Fibroblast of lung (primary cell): ENCODE measurements at regions not wholly inside any gene's neighbourhood (a gene's known extent, or its start where the extent isn't known, plus 50 kb on each side); places are given as distances from the start of the nearest gene placed in this dataset.

Experiments
- DNase-seq, 2 donors: peaks; one replicate each; pipeline versions ENCODE4 v3.0.0 to v3.0.0-alpha.2; 2010; ENCODE audit warnings: low read depth in 2 of 2
- H2AFZ ChIP-seq: 2 replicates; pipeline ENCODE4 v1.5.1; 2012; ENCODE audit warnings: low read length, control low read depth, inconsistent platforms
- H3K27ac ChIP-seq: 2 replicates; pipeline ENCODE4 v1.5.1; 2011; ENCODE audit warnings: low read length, control low read depth; ENCODE audit not compliant: insufficient read depth
- H3K27me3 ChIP-seq: 2 replicates; pipeline ENCODE4 v1.5.1; 2011; ENCODE audit warnings: mild to moderate bottlenecking, low read length; ENCODE audit not compliant: control insufficient read depth, insufficient read depth
- H3K36me3 ChIP-seq: 2 replicates; pipeline ENCODE4 v1.5.1; 2011; ENCODE audit warnings: low read length; ENCODE audit not compliant: control insufficient read depth, insufficient read depth
- H3K4me1 ChIP-seq: 2 replicates; pipeline ENCODE4 v1.5.1; 2011; ENCODE audit warnings: low read length; ENCODE audit not compliant: control insufficient read depth, insufficient read depth; ENCODE audit errors: extremely low read depth
- H3K4me2 ChIP-seq: 2 replicates; pipeline ENCODE4 v1.5.1; 2011; ENCODE audit warnings: low read length, control low read depth; ENCODE audit not compliant: insufficient read depth; ENCODE audit errors: extremely low read depth
- H3K4me3 ChIP-seq, 4 experiments: fragments of 200-600 bp in 1 of 4; sonication (generic) in 1 of 4; replicated peaks in 1 of 4; 2 replicates each; pipeline ENCODE4 v1.5.1; 2011 to 2016; ENCODE audit warnings: low read length in 4 of 4, low read depth in 3 of 4, mild to moderate bottlenecking in 3 of 4, control low read depth in 2 of 4, inconsistent platforms in 1 of 4, mixed read lengths in 1 of 4; ENCODE audit not compliant: insufficient read depth in 1 of 4; ENCODE audit errors: control extremely low read depth in 1 of 4
- H3K79me2 ChIP-seq: 2 replicates; pipeline ENCODE4 v1.5.1; 2012; ENCODE audit warnings: mild to moderate bottlenecking, low read length, inconsistent platforms; ENCODE audit not compliant: control insufficient read depth, insufficient read depth
- H3K9ac ChIP-seq: 2 replicates; pipeline ENCODE4 v1.5.1; 2011; ENCODE audit warnings: mild to moderate bottlenecking, low read length, control low read depth; ENCODE audit not compliant: insufficient read depth
- H3K9me3 ChIP-seq: 2 replicates; pipeline ENCODE4 v1.5.1; 2012; ENCODE audit warnings: low read depth, low read length; ENCODE audit not compliant: control insufficient read depth, insufficient read depth
- H4K20me1 ChIP-seq: 2 replicates; pipeline ENCODE4 v1.5.1; 2011; ENCODE audit warnings: low read length; ENCODE audit not compliant: control insufficient read depth, insufficient read depth; ENCODE audit errors: extremely low read depth
- EZH2 ChIP-seq: IDR thresholded peaks from 2 replicates; pipeline ENCODE4 v1.5.1; 2012; ENCODE audit warnings: low read length, control low read depth, mild to moderate bottlenecking; ENCODE audit errors: missing control alignments
- TF ChIP-seq, protein P1 (sequence below), 2 donors: IDR thresholded peaks in 1 of 2; conservative IDR thresholded peaks in 1 of 2; 1 replicate in 1 of 2; 2 replicates in 1 of 2; pipeline ENCODE4 v1.5.1; 2011 to 2012; ENCODE audit warnings: low read length in 2 of 2, control low read depth in 1 of 2, inconsistent platforms in 1 of 2, low read depth in 1 of 2, mild to moderate bottlenecking in 1 of 2

GRCh38 chr18:24695168-24695567 is 234.7 kb downstream of the HRH4 start:
- Histone ChIP-seq H3K4me3 (no peak overlapping the region), H3K9me3 (no peaks in the 10 kb centered on the region), H3K27me3 (peaks cover 3% of the 10 kb centered on the region), H4K20me1 (no peaks in the 10 kb centered on the region), H3K79me2 (no peaks in the 10 kb centered on the region), H2AFZ (no peak overlapping the region), H3K4me2 (no peak overlapping the region), H3K4me1 (no peaks in the 10 kb centered on the region), H3K9ac (no peak overlapping the region), H3K36me3 (no peaks in the 10 kb centered on the region), H3K27ac (no peak overlapping the region)
- no peak for TF ChIP-seq EZH2
- TF ChIP-seq, protein P1, sequence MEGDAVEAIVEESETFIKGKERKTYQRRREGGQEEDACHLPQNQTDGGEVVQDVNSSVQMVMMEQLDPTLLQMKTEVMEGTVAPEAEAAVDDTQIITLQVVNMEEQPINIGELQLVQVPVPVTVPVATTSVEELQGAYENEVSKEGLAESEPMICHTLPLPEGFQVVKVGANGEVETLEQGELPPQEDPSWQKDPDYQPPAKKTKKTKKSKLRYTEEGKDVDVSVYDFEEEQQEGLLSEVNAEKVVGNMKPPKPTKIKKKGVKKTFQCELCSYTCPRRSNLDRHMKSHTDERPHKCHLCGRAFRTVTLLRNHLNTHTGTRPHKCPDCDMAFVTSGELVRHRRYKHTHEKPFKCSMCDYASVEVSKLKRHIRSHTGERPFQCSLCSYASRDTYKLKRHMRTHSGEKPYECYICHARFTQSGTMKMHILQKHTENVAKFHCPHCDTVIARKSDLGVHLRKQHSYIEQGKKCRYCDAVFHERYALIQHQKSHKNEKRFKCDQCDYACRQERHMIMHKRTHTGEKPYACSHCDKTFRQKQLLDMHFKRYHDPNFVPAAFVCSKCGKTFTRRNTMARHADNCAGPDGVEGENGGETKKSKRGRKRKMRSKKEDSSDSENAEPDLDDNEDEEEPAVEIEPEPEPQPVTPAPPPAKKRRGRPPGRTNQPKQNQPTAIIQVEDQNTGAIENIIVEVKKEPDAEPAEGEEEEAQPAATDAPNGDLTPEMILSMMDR (conservative IDR thresholded peaks at IDR 0.05 in 1 of 2, IDR thresholded peaks at IDR 0.05 in 1 of 2; ENCODE audit: low read depth in 1 of 2, low read length in 2 of 2) = no peak
- DNase-seq = peak in 1 of 2 donors; percentile 6

- no peaks in the 10 kb centered on the region for H3K9me3 ChIP-seq
- H3K4me3 ChIP-seq = no peak overlapping the region
- no peak overlapping the region for H3K4me2 ChIP-seq
- no peak overlapping the region for H2AFZ ChIP-seq
- peaks cover 5% of the 10 kb centered on the region for H3K4me1 ChIP-seq
- DNase-seq = no peak
- no peaks in the 10 kb centered on the region for H4K20me1 ChIP-seq
- H3K36me3 ChIP-seq = no peaks in the 10 kb centered on the region
- H3K9ac ChIP-seq = no peak overlapping the region
- no peaks in the 10 kb centered on the region for H3K79me2 ChIP-seq
- peaks cover 3% of the 10 kb centered on the region for H3K27me3 ChIP-seq
- H3K27ac ChIP-seq = no peak overlapping the region
- TF ChIP-seq, protein P1 (conservative IDR thresholded peaks at IDR 0.05 in 1 of 2, IDR thresholded peaks at IDR 0.05 in 1 of 2; ENCODE audit: low read depth in 1 of 2, low read length in 2 of 2) = no peak
- no peak for TF ChIP-seq EZH2
Observed at GRCh38 chr18:24702001-24702515, 241.6 kb downstream of the HRH4 start.

DNA sequence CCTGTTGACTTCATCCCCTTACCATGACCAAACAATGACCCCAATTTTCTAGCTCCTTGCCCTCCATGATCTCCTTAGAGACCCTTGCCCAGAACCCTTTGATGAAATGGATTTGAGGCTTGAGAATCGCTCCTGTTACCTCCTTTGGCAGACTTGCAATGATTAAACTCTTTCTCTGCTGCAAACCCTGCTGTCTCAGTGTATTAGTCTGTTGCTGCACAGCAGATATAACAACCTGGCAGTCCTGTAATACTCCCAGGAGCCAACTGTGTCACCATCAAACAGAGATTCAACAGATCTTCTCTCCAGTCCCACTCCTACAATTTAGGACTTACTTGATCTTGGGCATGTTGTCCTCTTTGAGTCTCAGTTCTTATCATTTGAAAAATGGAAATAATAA is 242.9 kb downstream of the HRH4 start:
- H2AFZ ChIP-seq = no peak overlapping the region
- no peaks in the 10 kb centered on the region for H4K20me1 ChIP-seq
- TF ChIP-seq, protein P1 (conservative IDR thresholded peaks at IDR 0.05 in 1 of 2, IDR thresholded peaks at IDR 0.05 in 1 of 2; ENCODE audit: low read depth in 1 of 2, low read length in 2 of 2) = no peak
- TF ChIP-seq EZH2 = no peak
- no peak overlapping the region for H3K9ac ChIP-seq
- H3K27ac ChIP-seq = no peak overlapping the region
- no peak for DNase-seq
- H3K79me2 ChIP-seq = no peaks in the 10 kb centered on the region
- no peaks in the 10 kb centered on the region for H3K9me3 ChIP-seq
- no peak overlapping the region for H3K4me3 ChIP-seq
- H3K4me1 ChIP-seq = peaks cover 5% of the 10 kb centered on the region
- H3K36me3 ChIP-seq = no peaks in the 10 kb centered on the region
- H3K27me3 ChIP-seq = no peaks in the 10 kb centered on the region
- H3K4me2 ChIP-seq = no peak overlapping the region
